H9 (cell line): ENCODE measurements at regions not wholly inside any gene's neighbourhood (a gene's known extent, or its start where the extent isn't known, plus 50 kb on each side); places are given as distances from the start of the nearest gene placed in this dataset.

ENCODE experiments used
- DNase-seq: peaks from one replicate; pipeline ENCODE4 v3.0.0-alpha.2; 2017
- H2AFZ ChIP-seq: one replicate; pipeline ENCODE4 v1.6.1; 2013; ENCODE audit warnings: mild to moderate bottlenecking, low read length, control low read depth, moderate library complexity
- H2AK5ac ChIP-seq: 2 replicates; pipeline ENCODE4 v1.6.1; 2013; ENCODE audit warnings: low read length, control low read depth, mixed read lengths; ENCODE audit not compliant: insufficient read length
- H2BK120ac ChIP-seq: one replicate; pipeline ENCODE4 v1.6.1; 2013; ENCODE audit warnings: low read depth, mild to moderate bottlenecking, low read length, control low read depth, inconsistent platforms; ENCODE audit not compliant: poor library complexity, severe bottlenecking
- H2BK12ac ChIP-seq: 2 replicates; pipeline ENCODE4 v1.6.1; 2013; ENCODE audit warnings: low read length, control low read depth, mixed read lengths, low read depth; ENCODE audit not compliant: insufficient read length
- H2BK15ac ChIP-seq: 2 replicates; pipeline ENCODE4 v1.6.1; 2013; ENCODE audit warnings: low read depth, low read length, control low read depth
- H2BK20ac ChIP-seq: one replicate; pipeline ENCODE4 v1.6.1; 2013; ENCODE audit warnings: low read depth, mild to moderate bottlenecking, low read length, control low read depth, inconsistent platforms; ENCODE audit not compliant: poor library complexity, severe bottlenecking
- H2BK5ac ChIP-seq: 2 replicates; pipeline ENCODE4 v1.6.1; 2013; ENCODE audit warnings: low read length, control low read depth, mixed read lengths; ENCODE audit not compliant: insufficient read length
- H3K14ac ChIP-seq: 2 replicates; pipeline ENCODE4 v1.6.1; 2013; ENCODE audit warnings: low read length, control low read depth; ENCODE audit not compliant: insufficient read depth
- H3K18ac ChIP-seq: 2 replicates; pipeline ENCODE4 v1.6.1; 2013; ENCODE audit warnings: low read depth, mild to moderate bottlenecking, mixed read lengths, low read length, control low read depth; ENCODE audit not compliant: insufficient read length
- H3K23ac ChIP-seq: 2 replicates; pipeline ENCODE4 v1.6.1; 2013; ENCODE audit warnings: low read length, control low read depth, mixed read lengths, low read depth; ENCODE audit not compliant: insufficient read length
- H3K23me2 ChIP-seq: 2 replicates; pipeline ENCODE4 v1.6.1; 2013; ENCODE audit warnings: low read depth, mild to moderate bottlenecking, mixed read lengths, low read length, control low read depth; ENCODE audit not compliant: insufficient read length, poor library complexity, severe bottlenecking
- H3K27ac ChIP-seq: 2 replicates; pipeline ENCODE4 v1.5.1; 2013; ENCODE audit warnings: low read length, control low read depth, mixed read lengths, low read depth; ENCODE audit not compliant: insufficient read length
- H3K27me3 ChIP-seq: 2 replicates; pipeline ENCODE4 v1.6.1; 2013; ENCODE audit warnings: low read length, control low read depth, inconsistent platforms; ENCODE audit not compliant: insufficient read depth
- H3K4ac ChIP-seq: 2 replicates; pipeline ENCODE4 v1.6.1; 2013; ENCODE audit warnings: low read depth, mild to moderate bottlenecking, control low read depth, inconsistent platforms, low read length, moderate library complexity
- H3K4me1 ChIP-seq: 2 replicates; pipeline ENCODE4 v1.6.1; 2013; ENCODE audit warnings: low read length, control low read depth, inconsistent platforms; ENCODE audit not compliant: insufficient read depth
- H3K4me2 ChIP-seq: 2 replicates; pipeline ENCODE4 v1.6.1; 2013; ENCODE audit warnings: low read length, control low read depth, mixed read lengths; ENCODE audit not compliant: insufficient read length, insufficient read depth
- H3K56ac ChIP-seq: 2 replicates; pipeline ENCODE4 v1.6.1; 2013; ENCODE audit warnings: low read depth, mild to moderate bottlenecking, mixed read lengths, low read length, control low read depth; ENCODE audit not compliant: insufficient read length
- H3K79me1 ChIP-seq: 2 replicates; pipeline ENCODE4 v1.6.1; 2013; ENCODE audit warnings: low read depth, mild to moderate bottlenecking, moderate library complexity, low read length, control low read depth, inconsistent platforms; ENCODE audit not compliant: insufficient read depth, poor library complexity, severe bottlenecking
- H3K79me2 ChIP-seq: 2 replicates; pipeline ENCODE4 v1.6.1; 2013; ENCODE audit warnings: low read length, control low read depth, inconsistent platforms; ENCODE audit not compliant: insufficient read depth
- H3K9ac ChIP-seq: 2 replicates; pipeline ENCODE4 v1.6.1; 2013; ENCODE audit warnings: low read length, control low read depth, mixed read lengths; ENCODE audit not compliant: insufficient read length; ENCODE audit errors: extremely low read depth
- H3K9me3 ChIP-seq: one replicate; pipeline ENCODE4 v1.6.1; 2013; ENCODE audit warnings: low read depth, low read length, inconsistent platforms; ENCODE audit not compliant: control insufficient read depth
- H3T11ph ChIP-seq: one replicate; pipeline ENCODE4 v1.6.1; 2013; ENCODE audit warnings: mild to moderate bottlenecking, low read length, control low read depth, inconsistent platforms
- H4K20me1 ChIP-seq: one replicate; pipeline ENCODE4 v1.6.1; 2013; ENCODE audit not compliant: control insufficient read depth, insufficient read length, insufficient read depth
- H4K5ac ChIP-seq: 2 replicates; pipeline ENCODE4 v1.6.1; 2013; ENCODE audit warnings: low read depth, mild to moderate bottlenecking, mixed read lengths, low read length, control low read depth; ENCODE audit not compliant: insufficient read length
- H4K8ac ChIP-seq: replicated peaks from 2 replicates; pipeline ENCODE4 v1.6.1; 2013; ENCODE audit warnings: low read length, control low read depth, mixed read lengths, low read depth; ENCODE audit not compliant: insufficient read length
- H4K91ac ChIP-seq: 2 replicates; pipeline ENCODE4 v1.6.1; 2013; ENCODE audit warnings: low read depth, mild to moderate bottlenecking, moderate library complexity, mixed read lengths, low read length, control low read depth; ENCODE audit not compliant: insufficient read length
- H3K27ac Mint-ChIP-seq, 3 experiments: 2 replicates in 2 of 3; 3 replicates in 1 of 3; pipeline ENCODE4 v1.8.0; 2020 to 2021; ENCODE audit warnings: mixed read lengths in 3 of 3, mild to moderate bottlenecking in 1 of 3, moderate library complexity in 1 of 3
- H3K27me3 Mint-ChIP-seq: 2 replicates; pipeline ENCODE4 v1.8.0; 2021; ENCODE audit warnings: low read depth, mild to moderate bottlenecking, moderate library complexity, mixed read lengths
- H3K36me3 Mint-ChIP-seq, 3 experiments: 2 replicates in 2 of 3; 3 replicates in 1 of 3; pipeline ENCODE4 v1.8.0; 2020 to 2021; ENCODE audit warnings: low read depth in 3 of 3, mixed read lengths in 3 of 3; ENCODE audit not compliant: insufficient read depth in 1 of 3
- H3K4me1 Mint-ChIP-seq, 2 experiments: 2 replicates each; pipeline ENCODE4 v1.8.0; 2020; ENCODE audit warnings: mixed read lengths in 2 of 2
- H3K4me3 Mint-ChIP-seq, 2 experiments: 2 replicates in 1 of 2; 3 replicates in 1 of 2; pipeline ENCODE4 v1.8.0; 2020 to 2021; ENCODE audit warnings: mild to moderate bottlenecking in 2 of 2, mixed read lengths in 2 of 2, moderate library complexity in 1 of 2
- H3K9me3 Mint-ChIP-seq, 2 experiments: 2 replicates in 1 of 2; 3 replicates in 1 of 2; pipeline ENCODE4 v1.8.0; 2020; ENCODE audit warnings: mild to moderate bottlenecking in 2 of 2, mixed read lengths in 2 of 2, moderate library complexity in 1 of 2
- WGBS: extraction: QIAGEN DNeasy Blood & Tissue Kit; methylation state at CpG from one replicate; pipeline ENCODE4 v1.1.7; 2013; ENCODE audit warnings: missing lambda C conversion rate, low lambda C conversion rate, mixed read lengths; ENCODE audit not compliant: insufficient read length; ENCODE audit errors: extremely low coverage; 5-methylcytosine and 5-hydroxymethylcytosine counted together
- TF ChIP-seq, protein P1 (sequence below): fragments of 200-600 bp; sonication (generic); conservative IDR thresholded peaks from 3 replicates; pipeline ENCODE4 v1.8.0; 2021; ENCODE audit warnings: antibody characterized with exemption, mild to moderate bottlenecking

DNA sequence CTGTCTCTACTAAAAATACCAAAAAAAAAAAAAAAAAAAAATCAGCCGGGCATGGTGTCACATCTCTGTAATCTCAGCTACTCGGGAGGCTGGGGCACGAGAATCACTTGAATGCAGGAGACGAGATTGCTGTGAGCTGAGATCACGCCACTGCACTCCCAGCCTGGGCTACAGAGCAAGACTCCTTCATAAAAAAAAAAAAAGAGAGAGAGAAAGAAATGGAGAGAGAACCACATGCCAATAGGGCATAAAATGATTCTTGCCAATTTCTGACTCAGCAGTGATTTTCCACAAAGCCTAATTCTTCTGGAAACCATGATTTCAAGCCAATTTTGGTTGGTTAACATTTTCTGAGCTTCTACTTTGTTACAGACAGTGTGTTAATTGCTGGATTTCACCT, 250.4 kb upstream of the SEL1L start:
- H3K14ac ChIP-seq = no peak overlapping the region
- H3K9me3 ChIP-seq = peaks cover 9% of the 10 kb centered on the region
- H3T11ph ChIP-seq = no peak overlapping the region
- no peak overlapping the region for H2AK5ac ChIP-seq
- H2BK15ac ChIP-seq = no peak overlapping the region
- no peaks in the 10 kb centered on the region; the same call in 1 of the 2 replicates for H3K4me1 ChIP-seq
- no peak overlapping the region for H3K23ac ChIP-seq
- H2BK20ac ChIP-seq = no peak overlapping the region
- H3K79me2 ChIP-seq = no peaks in the 10 kb centered on the region
- H3K18ac ChIP-seq = no peak overlapping the region
- no peak overlapping the region for H2BK5ac ChIP-seq
- H3K4me1 Mint-ChIP-seq = peaks cover 10 to 11% of the 10 kb centered on the region in 2 experiments
- TF ChIP-seq, protein P1, sequence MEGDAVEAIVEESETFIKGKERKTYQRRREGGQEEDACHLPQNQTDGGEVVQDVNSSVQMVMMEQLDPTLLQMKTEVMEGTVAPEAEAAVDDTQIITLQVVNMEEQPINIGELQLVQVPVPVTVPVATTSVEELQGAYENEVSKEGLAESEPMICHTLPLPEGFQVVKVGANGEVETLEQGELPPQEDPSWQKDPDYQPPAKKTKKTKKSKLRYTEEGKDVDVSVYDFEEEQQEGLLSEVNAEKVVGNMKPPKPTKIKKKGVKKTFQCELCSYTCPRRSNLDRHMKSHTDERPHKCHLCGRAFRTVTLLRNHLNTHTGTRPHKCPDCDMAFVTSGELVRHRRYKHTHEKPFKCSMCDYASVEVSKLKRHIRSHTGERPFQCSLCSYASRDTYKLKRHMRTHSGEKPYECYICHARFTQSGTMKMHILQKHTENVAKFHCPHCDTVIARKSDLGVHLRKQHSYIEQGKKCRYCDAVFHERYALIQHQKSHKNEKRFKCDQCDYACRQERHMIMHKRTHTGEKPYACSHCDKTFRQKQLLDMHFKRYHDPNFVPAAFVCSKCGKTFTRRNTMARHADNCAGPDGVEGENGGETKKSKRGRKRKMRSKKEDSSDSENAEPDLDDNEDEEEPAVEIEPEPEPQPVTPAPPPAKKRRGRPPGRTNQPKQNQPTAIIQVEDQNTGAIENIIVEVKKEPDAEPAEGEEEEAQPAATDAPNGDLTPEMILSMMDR = no peak
- H3K4me2 ChIP-seq = no peak overlapping the region
- no peak overlapping the region for H2BK120ac ChIP-seq
- no peaks in the 10 kb centered on the region for H4K20me1 ChIP-seq
- H3K56ac ChIP-seq = no peak overlapping the region
- H3K23me2 ChIP-seq = no peaks in the 10 kb centered on the region
- H3K27me3 ChIP-seq = no peaks in the 10 kb centered on the region
- DNase-seq = no peak
- H3K27me3 Mint-ChIP-seq = peaks cover 7% of the 10 kb centered on the region
- H3K4me3 Mint-ChIP-seq = no peak overlapping the region
- H4K91ac ChIP-seq = no peak overlapping the region
- no peak overlapping the region for H2BK12ac ChIP-seq
- H3K27ac ChIP-seq = no peak overlapping the region
- peaks cover 4 to 12% (median 6%) of the 10 kb centered on the region in 3 experiments; a peak in 6 of 7 replicates for H3K36me3 Mint-ChIP-seq
- no peak overlapping the region for H3K4ac ChIP-seq
- peaks cover 13 to 19% of the 10 kb centered on the region in 2 experiments; a peak in 4 of 5 replicates for H3K9me3 Mint-ChIP-seq
- H3K79me1 ChIP-seq = no peaks in the 10 kb centered on the region
- H3K27ac Mint-ChIP-seq = no peak overlapping the region
- no peak overlapping the region for H4K5ac ChIP-seq
- no CpG with 5 or more reads among the region's 5 CpGs for WGBS
- H2AFZ ChIP-seq = no peak overlapping the region
- no peak overlapping the region for H4K8ac ChIP-seq
- no peak overlapping the region for H3K9ac ChIP-seq
